Urinary bladder (tissue), 3 donors: ENCODE measurements at regions not wholly inside any gene's neighbourhood (a gene's known extent, or its start where the extent isn't known, plus 50 kb on each side); places are given as distances from the start of the nearest gene placed in this dataset.
"Not testable (repeated sequence)": the region's sequence is repeated elsewhere in the genome, so short reads cannot be mapped to it uniquely, and the experiment has no call there.

ENCODE experiments used
- DNase-seq: peaks from one replicate; pipeline ENCODE4 v3.0.0-alpha.2; 2015; ENCODE audit errors: extremely low spot score
- H3K27ac ChIP-seq: one replicate; pipeline ENCODE4 v1.5.1; 2013; ENCODE audit warnings: low read depth, mild to moderate bottlenecking, moderate library complexity
- H3K36me3 ChIP-seq: one replicate; pipeline ENCODE4 v1.6.1; 2013; ENCODE audit warnings: mild to moderate bottlenecking, moderate library complexity; ENCODE audit not compliant: insufficient read depth
- H3K4me1 ChIP-seq: one replicate; pipeline ENCODE4 v1.6.1; 2013; ENCODE audit warnings: mild to moderate bottlenecking, moderate library complexity; ENCODE audit not compliant: insufficient read depth
- H3K4me3 ChIP-seq: one replicate; pipeline ENCODE4 v1.5.1; 2013; ENCODE audit warnings: low read depth, low read length
- WGBS: extraction: QIAGEN DNeasy Blood & Tissue Kit; methylation state at CpG from one replicate; pipeline ENCODE4 v1.1.7; 2013; 5-methylcytosine and 5-hydroxymethylcytosine counted together
- donor health status: healthy with polysubstance abuse.
- donor health status: healthy.

DNA sequence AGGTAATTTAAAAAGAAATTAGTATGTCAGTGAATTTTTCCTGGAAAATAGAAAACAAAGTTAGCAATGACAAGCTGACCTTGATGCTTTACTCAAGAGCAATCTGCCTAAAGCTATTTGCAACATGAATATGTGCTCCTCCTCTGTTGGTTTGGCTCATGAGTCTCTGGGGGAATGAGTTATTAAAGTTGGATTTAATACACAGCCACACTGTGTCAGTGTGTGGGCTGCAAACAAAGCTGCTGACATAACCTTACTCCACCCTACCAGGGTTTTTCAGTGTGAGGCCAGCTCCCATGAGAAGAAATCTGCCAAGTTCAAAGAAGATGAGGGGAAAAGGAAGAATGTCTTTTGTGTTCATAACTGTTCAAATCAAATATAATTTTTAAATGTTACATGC is 280.5 kb downstream of the TLL1 start:
- Histone ChIP-seq H3K36me3 (no peaks in the 10 kb centered on the region), H3K4me1 (no peaks in the 10 kb centered on the region), H3K27ac (no peak overlapping the region), H3K4me3 (no peak overlapping the region)
- DNase-seq, result no peak

DNA sequence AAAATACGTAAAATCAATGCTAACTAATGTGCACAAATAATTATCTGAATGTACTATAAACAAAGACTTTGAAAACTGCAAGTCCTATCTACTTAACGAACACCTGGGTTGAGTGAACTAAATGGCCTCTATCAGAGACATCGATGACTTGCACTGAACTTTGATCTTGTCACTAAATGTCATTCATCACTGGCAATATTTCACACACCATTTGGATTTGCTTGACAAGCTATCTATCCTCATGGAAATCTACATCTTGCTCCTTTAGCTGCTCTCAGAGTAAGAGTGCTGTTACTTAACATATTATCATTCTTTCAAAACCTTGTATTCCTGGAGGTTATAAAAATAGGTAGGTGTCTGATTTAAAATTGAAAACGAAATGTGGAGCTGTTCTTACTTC is 289.3 kb downstream of the TLL1 start:
- DNase-seq, result no peak
- Histone ChIP-seq H3K36me3 (no peaks in the 10 kb centered on the region), H3K4me3 (no peak overlapping the region), H3K4me1 (no peaks in the 10 kb centered on the region), H3K27ac (no peak overlapping the region)
- WGBS, result 65% methylated on average over 4 of the region's 4 CpGs

GRCh38 chr4:166165829-166166420 is 292.9 kb downstream of the TLL1 start:
- Histone ChIP-seq H3K4me3 (no peak overlapping the region), H3K27ac (no peak overlapping the region), H3K4me1 (no peaks in the 10 kb centered on the region), H3K36me3 (no peaks in the 10 kb centered on the region)
- WGBS, result under 1% methylated on average over 7 of the region's 7 CpGs
- DNase-seq, result peak; percentile 87

DNA sequence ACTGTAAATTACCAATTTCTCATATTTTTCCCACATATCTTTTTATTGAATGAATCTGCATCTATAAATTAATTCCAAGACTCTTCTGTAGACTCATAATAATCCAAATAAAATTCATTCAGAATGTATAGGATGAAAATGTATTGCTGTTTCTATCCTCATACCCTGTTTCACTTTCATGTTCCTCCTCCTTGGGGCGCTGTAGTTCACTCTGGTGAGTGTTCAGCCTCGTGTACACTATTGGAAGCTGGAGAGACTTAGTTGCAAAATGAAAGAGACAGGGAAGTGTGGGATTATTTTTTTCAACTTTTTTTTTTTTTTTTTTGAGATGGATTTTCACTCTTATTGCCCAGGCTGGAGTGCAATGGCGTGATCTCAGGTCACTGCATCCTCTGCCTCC is 296.1 kb downstream of the TLL1 start:
- H3K36me3 ChIP-seq, result no peaks in the 10 kb centered on the region
- WGBS, result 58% methylated on average over 3 of the region's 3 CpGs
- no peak overlapping the region for H3K27ac ChIP-seq
- H3K4me1 ChIP-seq, result no peaks in the 10 kb centered on the region
- DNase-seq, result no peak
- no peak overlapping the region for H3K4me3 ChIP-seq

- Histone ChIP-seq H3K4me3 (no peak overlapping the region), H3K4me1 (no peaks in the 10 kb centered on the region), H3K27ac (no peak overlapping the region), H3K36me3 (no peaks in the 10 kb centered on the region)
- WGBS, result 85% methylated on average over 2 of the region's 2 CpGs
- DNase-seq, result no peak
These were observed 299.6 kb downstream of the TLL1 start for GRCh38 chr4:166172619-166173018.

- Histone ChIP-seq H3K4me1 (no peaks in the 10 kb centered on the region), H3K36me3 (no peaks in the 10 kb centered on the region), H3K4me3 (no peak overlapping the region), H3K27ac (no peak overlapping the region)
- DNase-seq, result no peak
- 77% methylated on average over 4 of the region's 4 CpGs for WGBS
These were observed 301.9 kb downstream of the TLL1 start for GRCh38 chr4:166174717-166175490.

GRCh38 chr4:166182145-166182544 is 309.1 kb downstream of the TLL1 start:
- Histone ChIP-seq H3K36me3 (no peaks in the 10 kb centered on the region), H3K4me1 (no peaks in the 10 kb centered on the region), H3K27ac (no peak overlapping the region), H3K4me3 (no peak overlapping the region)
- no peak for DNase-seq
- 73% methylated on average over 2 of the region's 2 CpGs for WGBS

- no peaks in the 10 kb centered on the region for H3K4me1 ChIP-seq
- DNase-seq, result no peak
- no peaks in the 10 kb centered on the region for H3K36me3 ChIP-seq
- no peak overlapping the region for H3K27ac ChIP-seq
- no peak overlapping the region for H3K4me3 ChIP-seq
These were observed 322.1 kb downstream of the TLL1 start for GRCh38 chr4:166195101-166195500.

DNA sequence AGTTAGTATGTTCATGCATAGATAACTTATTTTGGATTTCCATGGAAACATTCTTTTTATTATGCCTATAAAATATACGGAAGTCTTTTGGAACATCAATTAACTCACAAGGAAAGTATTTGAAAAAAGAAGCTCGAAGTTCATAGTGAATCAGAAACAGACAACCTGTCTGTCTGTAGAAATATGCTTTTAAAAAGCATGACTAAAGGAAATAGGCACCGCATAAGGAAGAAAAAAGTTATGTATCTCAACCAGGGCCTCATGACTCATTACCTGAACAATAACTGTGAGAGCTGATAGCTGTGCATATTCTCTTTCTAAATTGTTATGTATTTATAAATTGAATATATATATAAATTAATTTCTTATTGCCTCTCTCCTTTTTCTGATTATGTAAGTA is 324.1 kb downstream of the TLL1 start:
- WGBS, result 57% methylated on average over 3 of the region's 3 CpGs
- Histone ChIP-seq H3K4me1 (no peaks in the 10 kb centered on the region), H3K36me3 (no peaks in the 10 kb centered on the region), H3K4me3 (no peak overlapping the region), H3K27ac (no peak overlapping the region)
- DNase-seq, result no peak

DNA sequence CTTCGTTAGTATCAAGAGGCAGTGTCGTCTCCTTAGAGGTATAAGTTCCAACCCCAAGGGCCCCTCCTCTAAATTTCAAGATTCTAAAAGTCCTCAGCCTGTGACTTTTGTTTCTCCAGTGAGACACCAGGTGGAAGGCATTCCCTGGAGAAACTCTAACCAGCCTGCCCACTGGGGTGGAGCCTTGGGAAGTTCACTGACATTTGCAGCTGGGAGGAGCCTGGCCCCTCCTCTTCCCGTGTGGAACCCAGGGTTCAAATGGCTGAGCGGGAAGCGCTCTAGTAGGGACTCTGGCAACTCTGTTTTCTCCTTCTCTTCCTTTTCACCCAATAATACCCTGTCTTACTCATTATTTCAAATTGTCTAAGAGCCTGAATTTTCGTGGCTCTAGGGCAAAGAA is 325.0 kb downstream of the TLL1 start:
- Histone ChIP-seq H3K27ac (no peak overlapping the region), H3K4me3 (no peak overlapping the region), H3K4me1 (no peaks in the 10 kb centered on the region), H3K36me3 (no peaks in the 10 kb centered on the region)
- 88% methylated on average over 6 of the region's 6 CpGs for WGBS
- DNase-seq, result no peak

DNA sequence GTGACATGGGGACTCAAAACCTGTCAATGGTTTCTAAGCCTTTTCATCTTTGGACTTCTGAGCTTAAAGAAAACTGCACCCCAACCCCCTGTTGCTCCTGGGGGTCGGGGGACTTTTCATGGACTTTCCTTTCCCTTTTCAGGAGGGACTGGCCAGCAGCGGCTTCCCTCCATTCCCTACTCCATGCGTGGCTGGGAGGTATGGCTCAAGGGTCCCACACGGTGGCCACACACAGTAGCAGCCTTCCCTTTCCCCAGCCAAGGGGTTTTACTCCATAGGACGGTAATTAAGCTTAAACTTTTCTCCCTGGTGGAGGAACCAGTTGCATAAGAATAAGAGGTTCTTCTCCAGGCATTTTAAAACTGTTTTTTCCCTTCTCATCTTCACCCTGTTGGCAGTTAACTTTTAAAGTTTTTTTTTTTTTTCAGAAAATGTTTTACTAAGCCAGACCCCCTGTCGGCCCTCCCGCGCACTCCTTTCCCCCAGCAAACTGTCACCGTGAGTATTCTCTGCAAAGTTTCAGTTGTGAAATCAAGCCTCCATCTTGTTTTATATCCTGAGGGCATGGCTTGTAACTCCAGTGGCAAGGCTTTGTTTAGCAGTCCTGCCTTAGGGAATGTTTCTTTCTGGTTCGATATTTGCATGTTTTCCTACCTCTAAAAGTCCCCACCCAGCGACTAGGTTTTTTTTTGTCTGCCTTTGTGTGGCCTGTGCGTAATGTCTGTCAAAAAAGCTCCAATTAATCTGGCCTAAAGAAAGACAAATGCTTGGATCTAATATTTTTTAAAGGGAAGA is 325.7 kb downstream of the TLL1 start:
- no peak overlapping the region for H3K4me3 ChIP-seq
- DNase-seq, result no peak
- H3K36me3 ChIP-seq, result no peaks in the 10 kb centered on the region
- no peak overlapping the region for H3K27ac ChIP-seq
- H3K4me1 ChIP-seq, result no peaks in the 10 kb centered on the region
- WGBS, result 86% methylated on average over 12 of the region's 12 CpGs

DNA sequence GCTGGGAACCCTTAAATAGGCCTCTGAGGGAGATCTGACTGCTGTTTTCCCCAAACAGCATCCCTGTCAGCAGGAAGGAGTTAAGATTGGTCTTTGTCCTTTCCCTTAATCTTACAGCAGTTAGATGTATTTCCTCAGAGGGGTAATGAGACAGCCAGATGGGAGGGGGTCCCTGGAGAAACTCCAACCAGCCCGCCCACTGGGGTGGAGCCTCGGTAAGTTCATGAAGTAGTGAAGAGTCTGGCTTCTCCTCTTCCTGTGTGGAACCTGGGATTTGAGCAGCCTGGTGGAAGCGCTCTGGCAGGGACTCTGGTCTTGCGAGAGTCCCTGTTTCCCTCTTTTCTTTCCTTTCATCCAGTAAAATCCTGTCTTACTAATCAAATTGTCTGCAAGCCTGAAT is 330.0 kb downstream of the TLL1 start:
- H3K27ac ChIP-seq, result no peak overlapping the region
- no peaks in the 10 kb centered on the region for H3K36me3 ChIP-seq
- no peak for DNase-seq
- 79% methylated on average over 4 of the region's 4 CpGs for WGBS
- no peaks in the 10 kb centered on the region for H3K4me1 ChIP-seq
- H3K4me3 ChIP-seq, result no peak overlapping the region

- 92% methylated on average over 4 of the region's 4 CpGs for WGBS
- H3K4me3 ChIP-seq, H3K4me1 ChIP-seq, H3K36me3 ChIP-seq, DNase-seq, H3K27ac ChIP-seq: not testable (repeated sequence)
These were observed 339.3 kb downstream of the TLL1 start for GRCh38 chr4:166212326-166212725.

- whole genome bisulfite sequencing, result 80% methylated on average over 1 of the region's 1 CpG
- no peak for DNase-seq
- H3K4me3 ChIP-seq, result no peak overlapping the region
These were observed 349.2 kb downstream of the TLL1 start for GRCh38 chr4:166222271-166222670.

More at GRCh38 chr4:166222271-166222670, 349.2 kb downstream of the TLL1 start:
- no peak overlapping the region for H3K27ac ChIP-seq
- H3K4me1 ChIP-seq, result no peaks in the 10 kb centered on the region
- no peaks in the 10 kb centered on the region for H3K36me3 ChIP-seq
